Frontal cortex (tissue), 3 donors: ENCODE measurements at regions not wholly inside any gene's neighbourhood (a gene's known extent, or its start where the extent isn't known, plus 50 kb on each side); places are given as distances from the start of the nearest gene placed in this dataset.
A peak's percentile ranks its signal among the peaks of the same experiment; 100 is the strongest.

Source experiments
- DNase-seq, 2 donors: peaks; one replicate each; pipeline ENCODE4 v3.0.0; 2012; ENCODE audit warnings: low spot score in 2 of 2
- FAIRE-seq: peaks from 2 replicates; lab custom pipeline; 2012; peaks lifted over from hg19 to GRCh38; lab: Jason Lieb, UNC
- donor health status: control.
- donor health status: control.
- donor health status: control.

- FAIRE-seq (no peak), DNase-seq (no peak)
Measured at GRCh38 chr10:36882781-36883180, 242.6 kb upstream of the ANKRD30A start.

- DNase-seq: no peak
- FAIRE-seq: peak; percentile 65
Measured at GRCh38 chr10:36880898-36881297, 244.5 kb upstream of the ANKRD30A start.

GRCh38 chr10:36872702-36873393 is 252.6 kb upstream of the ANKRD30A start:
- no peak for DNase-seq
- no peak for FAIRE-seq

- FAIRE-seq: no peak
Measured at GRCh38 chr10:36840788-36841187, 284.6 kb upstream of the ANKRD30A start.

DNA sequence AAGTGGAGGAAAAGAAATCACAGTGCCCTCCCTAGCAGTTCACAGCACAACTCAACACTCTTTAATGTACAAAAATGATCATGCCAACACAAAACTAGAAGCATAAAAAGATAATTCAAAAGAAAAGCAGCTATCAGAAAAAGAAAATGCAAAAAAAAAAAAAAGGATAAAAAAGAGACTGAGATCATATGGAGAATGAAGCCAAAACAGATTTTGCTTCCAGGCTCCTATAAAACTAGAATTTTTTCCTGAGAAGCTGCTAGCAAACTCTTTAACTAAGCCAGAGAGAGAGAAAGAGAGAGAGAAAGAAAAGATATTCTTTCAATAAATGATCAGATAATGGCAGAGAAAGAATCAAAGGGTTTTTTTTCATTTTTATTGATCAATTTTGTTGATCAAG is 288.0 kb upstream of the ANKRD30A start:
- FAIRE-seq: no peak
- no peak for DNase-seq

More at GRCh38 chr10:36840788-36841187, 284.6 kb upstream of the ANKRD30A start:
- DNase-seq: no peak

GRCh38 chr10:36819781-36820180 is 305.6 kb upstream of the ANKRD30A start:
- FAIRE-seq: no peak
- DNase-seq: no peak

- no peak for DNase-seq
- no peak for FAIRE-seq
Measured at GRCh38 chr10:36817898-36818297, 307.5 kb upstream of the ANKRD30A start.

DNA sequence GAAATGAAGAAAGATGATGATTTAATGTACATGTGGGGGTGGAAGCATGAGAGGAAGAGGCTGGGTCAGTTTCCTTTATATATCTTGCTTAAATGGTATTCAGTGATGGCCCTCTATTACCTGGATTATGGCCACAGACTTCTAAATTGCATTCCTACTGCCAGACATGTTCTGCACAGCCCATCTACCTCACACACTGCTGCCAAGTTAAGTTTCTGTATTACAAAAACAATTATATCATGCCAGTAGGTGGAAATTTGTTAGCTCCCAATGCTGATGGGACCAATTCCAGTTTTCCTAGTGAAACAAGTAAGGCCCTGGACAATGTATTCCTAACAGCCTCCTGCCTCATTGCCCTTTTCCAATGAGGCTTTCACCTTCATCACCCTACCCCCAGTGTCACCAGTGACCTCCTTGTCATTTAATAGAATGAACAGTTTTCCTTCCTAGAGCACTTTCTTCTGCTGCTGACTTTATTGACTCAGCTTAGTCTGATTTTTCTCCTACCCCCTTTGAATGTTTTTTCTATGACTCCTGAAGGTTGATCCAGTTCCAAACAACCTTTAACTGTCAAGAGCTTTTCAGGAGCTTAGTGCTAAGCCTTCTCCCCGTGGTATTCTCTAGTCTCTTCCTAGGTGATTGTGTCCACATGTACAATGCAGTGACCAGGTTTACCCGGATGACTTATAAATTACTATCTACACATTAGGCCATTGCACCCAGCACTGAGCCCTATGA is 316.6 kb upstream of the ANKRD30A start:
- DNase-seq (no peak), FAIRE-seq (no peak)

DNA sequence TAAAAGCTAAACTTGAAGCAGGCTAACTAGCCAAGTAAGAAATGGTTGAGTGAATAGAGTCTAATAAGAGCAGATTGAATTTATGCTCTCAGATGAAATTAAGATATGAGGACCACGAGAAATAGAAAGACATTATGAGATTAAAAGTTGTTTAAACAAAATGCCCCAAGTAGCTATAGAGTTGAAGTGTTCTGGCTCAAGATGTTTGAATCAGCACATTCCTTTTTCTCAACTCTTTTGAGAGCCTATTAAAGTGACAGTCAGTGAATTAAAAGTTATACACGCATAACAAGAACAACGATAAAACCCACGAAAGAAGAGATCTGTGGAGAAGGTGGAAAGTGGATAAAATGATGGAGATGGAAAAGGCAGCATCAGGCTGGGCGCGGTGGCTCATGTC is 322.2 kb upstream of the ANKRD30A start:
- FAIRE-seq (no peak), DNase-seq (no peak)

DNA sequence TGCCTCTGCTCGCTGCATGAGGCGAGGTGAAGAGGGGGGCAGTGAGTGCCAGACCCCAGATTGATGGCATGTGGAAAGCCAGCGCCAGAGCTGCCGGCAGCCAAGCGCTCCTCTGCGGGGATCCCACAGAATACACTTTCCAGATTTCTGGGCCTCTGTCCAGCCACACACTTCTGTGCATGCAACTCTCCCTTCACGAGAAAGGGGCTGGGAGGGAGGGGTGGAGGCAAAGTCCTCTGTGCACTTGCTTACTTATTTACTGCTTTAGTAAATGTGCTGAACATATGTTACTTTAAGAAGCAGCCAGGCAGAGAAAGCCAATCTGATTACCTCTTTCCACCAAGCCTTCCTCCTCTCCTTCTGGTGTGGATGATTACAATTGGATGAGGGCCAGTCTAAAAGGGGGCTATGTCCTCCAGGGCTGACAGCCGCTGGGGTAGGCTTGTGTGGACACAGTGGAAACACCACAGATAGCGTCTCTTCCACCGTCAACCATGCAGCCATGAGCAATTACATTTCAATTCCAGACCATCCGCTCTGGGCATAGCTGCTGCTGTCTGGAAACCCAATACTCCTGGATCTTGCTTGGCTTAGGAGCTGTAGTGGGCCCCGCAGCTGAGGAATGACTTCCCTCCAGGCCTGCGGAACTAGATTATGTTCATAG is 322.8 kb upstream of the ANKRD30A start:
- FAIRE-seq (no peak), DNase-seq (no peak)

- FAIRE-seq (no peak), DNase-seq (no peak)
Measured at GRCh38 chr10:36801660-36802059, 323.7 kb upstream of the ANKRD30A start.

DNA sequence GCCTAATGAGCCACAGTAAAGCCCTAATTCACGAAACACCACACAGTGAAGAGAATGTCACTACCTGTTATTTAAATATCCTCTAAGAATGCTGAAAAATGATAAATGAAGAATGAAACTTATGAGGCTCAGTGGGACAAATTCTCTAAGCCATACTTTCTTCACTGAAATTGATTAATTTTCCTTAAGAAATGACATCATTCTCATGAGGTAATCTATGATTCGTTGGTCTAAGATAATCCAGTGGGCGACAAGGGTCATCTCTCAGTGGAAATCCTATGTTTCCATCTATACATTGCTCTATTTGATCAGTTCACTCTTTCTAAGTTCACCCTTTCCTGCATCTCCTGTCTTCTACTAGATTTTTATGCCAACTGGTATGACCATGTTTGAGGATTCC is 330.4 kb upstream of the ANKRD30A start:
- FAIRE-seq (no peak), DNase-seq (no peak)

DNA sequence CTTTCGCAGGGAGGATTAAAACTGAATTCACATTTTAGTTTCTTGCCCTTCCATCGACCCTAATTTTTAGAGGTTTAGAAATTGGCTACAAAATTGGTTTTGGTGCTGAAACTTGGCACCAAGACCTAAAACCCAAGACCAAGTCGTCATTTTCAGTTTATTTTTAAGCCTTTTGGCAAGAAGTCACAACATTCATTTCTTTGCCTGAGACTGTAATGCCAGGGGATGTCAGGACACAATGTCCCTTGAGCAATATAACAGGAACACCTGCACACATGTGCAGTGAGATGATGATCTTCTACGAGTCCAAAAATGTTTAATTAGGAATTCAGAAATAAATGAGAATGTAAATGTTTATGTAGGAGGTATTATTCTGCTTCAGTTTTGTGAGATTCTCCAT is 335.4 kb upstream of the ANKRD30A start:
- no peak for DNase-seq
- no peak for FAIRE-seq

DNA sequence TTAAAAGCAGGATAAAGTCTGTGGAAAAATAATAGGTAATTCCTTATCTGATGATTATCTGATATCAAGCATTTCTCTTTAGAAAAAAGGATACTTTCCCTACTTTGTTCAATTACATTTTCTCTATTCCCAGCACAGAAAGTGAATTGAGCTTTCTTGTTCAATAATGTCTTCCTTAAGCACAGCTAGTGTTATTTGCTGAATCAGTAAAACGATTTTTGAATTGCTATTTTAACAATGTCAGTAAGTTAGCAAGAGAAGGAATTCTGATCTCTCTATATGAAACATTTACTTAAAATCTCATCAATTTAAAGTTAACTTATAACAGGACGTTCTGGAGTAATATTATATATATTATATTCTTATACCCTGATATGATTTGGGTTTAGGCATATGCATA is 337.2 kb upstream of the ANKRD30A start:
- no peak for FAIRE-seq

GRCh38 chr10:36783400-36783799 is 342.0 kb upstream of the ANKRD30A start:
- DNase-seq: no peak
- FAIRE-seq: no peak

More for the DNA sequence above, 337.2 kb upstream of the ANKRD30A start:
- DNase-seq: no peak

- no peak for FAIRE-seq
- no peak for DNase-seq
Measured at GRCh38 chr10:36781570-36781969, 343.8 kb upstream of the ANKRD30A start.

- no peak for DNase-seq
- no peak for FAIRE-seq
Measured at GRCh38 chr10:36780158-36780557, 345.2 kb upstream of the ANKRD30A start.

DNA sequence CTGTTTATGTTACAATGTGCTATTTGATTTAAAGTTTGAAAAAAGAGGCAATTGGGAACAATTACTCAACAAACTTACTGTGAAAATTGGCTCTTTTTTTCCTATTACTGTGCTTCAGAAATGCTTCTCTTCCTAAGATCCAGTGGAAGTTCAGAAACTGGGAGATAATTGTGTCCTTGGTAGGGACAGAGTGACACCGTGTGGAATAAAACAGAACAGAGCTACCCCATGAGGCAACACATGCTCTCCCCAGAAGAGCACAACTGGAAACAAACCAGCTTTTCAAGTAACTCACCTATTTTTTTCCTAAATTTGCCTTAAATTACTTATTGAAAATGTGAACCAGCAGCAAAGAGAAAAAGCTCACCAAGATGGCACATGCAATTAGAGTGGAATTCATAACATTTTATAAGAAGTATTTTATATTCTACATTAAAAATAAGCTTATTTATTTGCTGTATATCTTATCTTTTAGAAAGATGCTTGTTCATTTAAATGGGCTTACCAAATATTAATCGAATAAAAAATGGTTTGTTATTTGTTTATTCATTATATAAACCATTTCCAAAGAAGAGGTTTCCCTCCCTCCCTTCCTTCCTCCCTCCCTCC is 346.1 kb upstream of the ANKRD30A start:
- DNase-seq: peak; percentile 49 to 65
- peak; percentile 88 for FAIRE-seq

GRCh38 chr10:36778651-36779050 is 346.7 kb upstream of the ANKRD30A start:
- DNase-seq: no peak
- no peak for FAIRE-seq

DNA sequence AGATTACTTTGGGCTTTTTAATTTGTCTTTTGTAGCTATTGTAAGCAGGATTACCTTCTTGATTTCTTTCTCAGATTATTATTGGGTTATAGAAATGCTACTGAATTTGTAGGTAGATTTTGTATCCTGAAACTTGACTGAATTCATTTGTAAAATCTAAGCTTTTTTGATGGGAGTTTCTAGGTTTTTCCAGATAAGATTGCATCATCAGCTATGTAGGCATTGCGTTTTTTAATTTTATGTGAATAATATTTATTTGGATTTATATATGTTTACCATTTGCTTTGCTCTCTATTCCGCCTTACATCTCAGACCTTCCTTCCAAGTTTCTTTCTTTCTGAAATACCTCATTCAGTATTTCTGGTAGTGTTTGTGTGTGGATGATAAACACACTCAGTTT is 351.7 kb upstream of the ANKRD30A start:
- FAIRE-seq: no peak

DNA sequence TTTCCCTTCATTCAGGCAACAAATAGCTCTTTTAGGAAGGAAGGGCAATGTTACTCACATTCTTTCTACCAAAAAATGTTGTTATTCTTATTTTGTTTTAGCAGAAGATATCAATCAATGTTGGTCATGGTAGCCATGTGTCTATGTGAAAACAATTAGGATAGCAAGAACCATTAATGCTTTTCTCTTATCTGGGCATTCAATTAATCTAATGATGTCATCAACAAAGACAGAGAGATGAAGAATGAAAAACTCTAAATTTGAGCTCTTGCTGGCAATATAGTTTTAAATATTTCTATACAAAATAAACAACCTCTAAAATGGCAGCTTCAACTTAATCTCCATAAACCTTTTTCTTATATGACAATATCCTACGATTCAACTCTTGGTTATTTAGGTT is 353.7 kb upstream of the ANKRD30A start:
- DNase-seq: no peak
- FAIRE-seq: peak; percentile 48

More for the DNA sequence above, 351.7 kb upstream of the ANKRD30A start:
- no peak for DNase-seq
